Transverse colon (tissue), 4 donors: ENCODE measurements at regions not wholly inside any gene's neighbourhood (a gene's known extent, or its start where the extent isn't known, plus 50 kb on each side); places are given as distances from the start of the nearest gene placed in this dataset.

Experiments
- CTCF ChIP-seq, 5 experiments: fragments of 200-600 bp in 3 of 5; fragments of 450-650 bp in 2 of 5; sonication (generic) in 3 of 5; IDR thresholded peaks; 1 replicate in 2 of 5; 2 replicates in 3 of 5; pipeline ENCODE4 v1.5.1; 2016 to 2017; ENCODE audit warnings: antibody characterized with exemption in 5 of 5, inconsistent platforms in 3 of 5, mild to moderate bottlenecking in 2 of 5, moderate library complexity in 1 of 5
- POLR2A ChIP-seq: fragments of 450-650 bp; IDR thresholded peaks from one replicate; pipeline ENCODE4 v1.6.1; 2016; ENCODE audit warnings: antibody characterized with exemption, mild to moderate bottlenecking, moderate library complexity
- POLR2AphosphoS5 ChIP-seq, 3 donors: sonication (generic); formaldehyde crosslinking; IDR thresholded peaks; one replicate each; pipeline ENCODE4 v1.6.1; 2016; ENCODE audit warnings: antibody characterized with exemption in 3 of 3

- TF ChIP-seq CTCF (IDR thresholded peaks at IDR 0.05) (no peak), POLR2A (no peak), POLR2AphosphoS5 (IDR thresholded peaks at IDR 0.05) (no peak)
These were observed 355.5 kb downstream of the TGFB2 start for GRCh38 chr1:218700666-218701065.
